Ishikawa (cell line): ENCODE measurements at regions not wholly inside any gene's neighbourhood (a gene's known extent, or its start where the extent isn't known, plus 50 kb on each side); places are given as distances from the start of the nearest gene placed in this dataset.

Experiments
- CEBPB ChIP-seq: IDR thresholded peaks from 2 replicates; pipeline ENCODE4 v1.6.1; 2012
- CREB1 ChIP-seq: IDR thresholded peaks from 2 replicates; pipeline ENCODE4 v1.6.1; 2012; ENCODE audit warnings: low read depth
- EGR1 ChIP-seq: IDR thresholded peaks from 2 replicates; pipeline ENCODE4 v1.6.1; 2012
- EP300 ChIP-seq: IDR thresholded peaks from 2 replicates; pipeline ENCODE4 v1.6.1; 2012; ENCODE audit warnings: borderline replicate concordance
- FOXM1 ChIP-seq: IDR thresholded peaks from 2 replicates; pipeline ENCODE4 v1.6.1; 2012; ENCODE audit warnings: low read depth, borderline replicate concordance
- MAX ChIP-seq: IDR thresholded peaks from 2 replicates; pipeline ENCODE4 v1.6.1; 2012
- NFIC ChIP-seq: IDR thresholded peaks from 2 replicates; pipeline ENCODE4 v1.6.1; 2012
- RAD21 ChIP-seq: IDR thresholded peaks from 2 replicates; pipeline ENCODE4 v1.6.1; 2012; ENCODE audit warnings: low read depth
- REST ChIP-seq: IDR thresholded peaks from 2 replicates; pipeline ENCODE4 v1.6.1; 2012; ENCODE audit warnings: low read depth, mild to moderate bottlenecking
- TAF1 ChIP-seq: IDR thresholded peaks from 2 replicates; pipeline ENCODE4 v1.6.1; 2012; ENCODE audit warnings: low read depth, mild to moderate bottlenecking
- TCF12 ChIP-seq: IDR thresholded peaks from 2 replicates; pipeline ENCODE4 v1.6.1; 2012; ENCODE audit warnings: low read depth
- TEAD4 ChIP-seq: IDR thresholded peaks from 2 replicates; pipeline ENCODE4 v1.6.1; 2012
- YY1 ChIP-seq: IDR thresholded peaks from 2 replicates; pipeline ENCODE4 v1.6.1; 2012; ENCODE audit warnings: low read depth
- ZBTB7A ChIP-seq: IDR thresholded peaks from 2 replicates; pipeline ENCODE4 v1.6.1; 2012; ENCODE audit warnings: low read depth

GRCh38 chr7:83305027-83305426 is 142.3 kb upstream of the PCLO start:
- TF ChIP-seq TAF1: no peak
- TF ChIP-seq MAX: no peak
- no peak for TF ChIP-seq EP300
- TF ChIP-seq ZBTB7A: no peak
- no peak for TF ChIP-seq YY1
- TF ChIP-seq REST: no peak
- TF ChIP-seq CREB1: no peak
- TF ChIP-seq FOXM1: no peak
- TF ChIP-seq CEBPB: 0 out of 2 replicates have a peak, but pooled peaks have one; percentile 19
- TF ChIP-seq TEAD4: no peak
- no peak for TF ChIP-seq EGR1
- TF ChIP-seq NFIC: no peak
- TF ChIP-seq TCF12: no peak
- TF ChIP-seq RAD21: no peak
